Neural cell (in vitro differentiated cells): ENCODE measurements at regions not wholly inside any gene's neighbourhood (a gene's known extent, or its start where the extent isn't known, plus 50 kb on each side); places are given as distances from the start of the nearest gene placed in this dataset.

ENCODE experiments used
- MXI1 ChIP-seq: fragments of 450-650 bp; conservative IDR thresholded peaks from 2 replicates; pipeline ENCODE4 v1.6.1; 2014; ENCODE audit warnings: antibody characterized with exemption, mild to moderate bottlenecking; ENCODE audit not compliant: poor library complexity, severe bottlenecking
- SMC3 ChIP-seq: fragments of 450-650 bp; conservative IDR thresholded peaks from 2 replicates; pipeline ENCODE4 v1.6.1; 2014; ENCODE audit warnings: antibody characterized with exemption, mild to moderate bottlenecking, moderate library complexity; ENCODE audit not compliant: poor library complexity
- TF ChIP-seq, protein P1 (sequence below): fragments of 450-650 bp; IDR thresholded peaks from 2 replicates; pipeline ENCODE4 v1.5.1; 2014; ENCODE audit warnings: antibody characterized with exemption, mild to moderate bottlenecking, moderate library complexity; ENCODE audit not compliant: poor library complexity, severe bottlenecking
- TF ChIP-seq, protein P2 (sequence below): IDR thresholded peaks from 2 replicates; pipeline ENCODE4 v1.6.1; 2012; ENCODE audit warnings: borderline replicate concordance

DNA sequence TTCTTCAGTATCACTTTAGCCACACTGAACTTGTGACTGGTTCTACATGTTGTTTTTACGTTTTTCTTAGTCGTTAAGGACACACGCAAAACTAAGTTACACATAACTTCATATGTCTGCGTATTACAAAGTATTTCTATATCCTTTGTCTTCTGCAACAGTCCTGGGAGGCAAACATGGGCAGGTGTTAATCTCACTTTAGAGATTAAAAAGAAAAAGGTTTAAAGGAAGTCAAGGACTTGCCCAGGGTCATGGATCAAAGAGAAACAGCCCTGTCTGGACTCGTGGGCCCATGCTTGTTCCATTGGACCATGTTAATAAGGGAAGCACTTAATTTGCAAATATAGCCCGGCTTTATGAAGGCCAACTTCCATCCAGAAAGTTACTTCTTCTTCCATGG, 98.6 kb upstream of the LPP start:
- TF ChIP-seq, protein P1, sequence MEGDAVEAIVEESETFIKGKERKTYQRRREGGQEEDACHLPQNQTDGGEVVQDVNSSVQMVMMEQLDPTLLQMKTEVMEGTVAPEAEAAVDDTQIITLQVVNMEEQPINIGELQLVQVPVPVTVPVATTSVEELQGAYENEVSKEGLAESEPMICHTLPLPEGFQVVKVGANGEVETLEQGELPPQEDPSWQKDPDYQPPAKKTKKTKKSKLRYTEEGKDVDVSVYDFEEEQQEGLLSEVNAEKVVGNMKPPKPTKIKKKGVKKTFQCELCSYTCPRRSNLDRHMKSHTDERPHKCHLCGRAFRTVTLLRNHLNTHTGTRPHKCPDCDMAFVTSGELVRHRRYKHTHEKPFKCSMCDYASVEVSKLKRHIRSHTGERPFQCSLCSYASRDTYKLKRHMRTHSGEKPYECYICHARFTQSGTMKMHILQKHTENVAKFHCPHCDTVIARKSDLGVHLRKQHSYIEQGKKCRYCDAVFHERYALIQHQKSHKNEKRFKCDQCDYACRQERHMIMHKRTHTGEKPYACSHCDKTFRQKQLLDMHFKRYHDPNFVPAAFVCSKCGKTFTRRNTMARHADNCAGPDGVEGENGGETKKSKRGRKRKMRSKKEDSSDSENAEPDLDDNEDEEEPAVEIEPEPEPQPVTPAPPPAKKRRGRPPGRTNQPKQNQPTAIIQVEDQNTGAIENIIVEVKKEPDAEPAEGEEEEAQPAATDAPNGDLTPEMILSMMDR, result no peak
- TF ChIP-seq, protein P2, sequence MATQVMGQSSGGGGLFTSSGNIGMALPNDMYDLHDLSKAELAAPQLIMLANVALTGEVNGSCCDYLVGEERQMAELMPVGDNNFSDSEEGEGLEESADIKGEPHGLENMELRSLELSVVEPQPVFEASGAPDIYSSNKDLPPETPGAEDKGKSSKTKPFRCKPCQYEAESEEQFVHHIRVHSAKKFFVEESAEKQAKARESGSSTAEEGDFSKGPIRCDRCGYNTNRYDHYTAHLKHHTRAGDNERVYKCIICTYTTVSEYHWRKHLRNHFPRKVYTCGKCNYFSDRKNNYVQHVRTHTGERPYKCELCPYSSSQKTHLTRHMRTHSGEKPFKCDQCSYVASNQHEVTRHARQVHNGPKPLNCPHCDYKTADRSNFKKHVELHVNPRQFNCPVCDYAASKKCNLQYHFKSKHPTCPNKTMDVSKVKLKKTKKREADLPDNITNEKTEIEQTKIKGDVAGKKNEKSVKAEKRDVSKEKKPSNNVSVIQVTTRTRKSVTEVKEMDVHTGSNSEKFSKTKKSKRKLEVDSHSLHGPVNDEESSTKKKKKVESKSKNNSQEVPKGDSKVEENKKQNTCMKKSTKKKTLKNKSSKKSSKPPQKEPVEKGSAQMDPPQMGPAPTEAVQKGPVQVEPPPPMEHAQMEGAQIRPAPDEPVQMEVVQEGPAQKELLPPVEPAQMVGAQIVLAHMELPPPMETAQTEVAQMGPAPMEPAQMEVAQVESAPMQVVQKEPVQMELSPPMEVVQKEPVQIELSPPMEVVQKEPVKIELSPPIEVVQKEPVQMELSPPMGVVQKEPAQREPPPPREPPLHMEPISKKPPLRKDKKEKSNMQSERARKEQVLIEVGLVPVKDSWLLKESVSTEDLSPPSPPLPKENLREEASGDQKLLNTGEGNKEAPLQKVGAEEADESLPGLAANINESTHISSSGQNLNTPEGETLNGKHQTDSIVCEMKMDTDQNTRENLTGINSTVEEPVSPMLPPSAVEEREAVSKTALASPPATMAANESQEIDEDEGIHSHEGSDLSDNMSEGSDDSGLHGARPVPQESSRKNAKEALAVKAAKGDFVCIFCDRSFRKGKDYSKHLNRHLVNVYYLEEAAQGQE, result no peak
- TF ChIP-seq MXI1 (no peak), SMC3 (no peak)
